OCI-LY1 (cell line): ENCODE measurements at regions not wholly inside any gene's neighbourhood (a gene's known extent, or its start where the extent isn't known, plus 50 kb on each side); places are given as distances from the start of the nearest gene placed in this dataset.

ENCODE experiments used
- H2AFZ ChIP-seq: fragments of 200-600 bp; sonication (generic), shearing (Covaris generic); 2 replicates; pipeline ENCODE4 v1.6.0; 2014; ENCODE audit warnings: antibody characterized with exemption, mild to moderate bottlenecking, low read length
- H3F3A ChIP-seq: fragments of 200-600 bp; sonication (generic), shearing (Covaris generic); 2 replicates; pipeline ENCODE4 v1.6.0; 2014; ENCODE audit warnings: mild to moderate bottlenecking, antibody characterized with exemption, low read length, moderate library complexity; ENCODE audit not compliant: insufficient read depth
- H3K27ac ChIP-seq: fragments of 200-600 bp; sonication (generic); 2 replicates; pipeline ENCODE4 v1.5.1; 2014; ENCODE audit warnings: low read length, mixed run types, mild to moderate bottlenecking, low read depth; ENCODE audit not compliant: poor library complexity, severe bottlenecking
- H3K27me3 ChIP-seq: fragments of 200-600 bp; sonication (generic); 2 replicates; pipeline ENCODE4 v1.6.0; 2014; ENCODE audit warnings: antibody characterized with exemption, mild to moderate bottlenecking, low read length, moderate library complexity; ENCODE audit not compliant: insufficient read depth
- H3K36me3 ChIP-seq: fragments of 200-600 bp; sonication (generic); 2 replicates; pipeline ENCODE4 v1.6.1; 2014; ENCODE audit warnings: mild to moderate bottlenecking, antibody characterized with exemption, low read length, moderate library complexity, mixed read lengths; ENCODE audit not compliant: insufficient read depth
- H3K4me1 ChIP-seq: fragments of 200-600 bp; sonication (generic); 2 replicates; pipeline ENCODE4 v1.5.1; 2014; ENCODE audit warnings: mild to moderate bottlenecking, low read length, moderate library complexity; ENCODE audit not compliant: insufficient read depth, severe bottlenecking
- H3K4me2 ChIP-seq: fragments of 200-600 bp; sonication (generic), shearing (Covaris generic); 2 replicates; pipeline ENCODE4 v1.6.1; 2014; ENCODE audit warnings: low read length
- H3K4me3 ChIP-seq: fragments of 200-600 bp; sonication (generic); 2 replicates; pipeline ENCODE4 v1.5.1; 2014; ENCODE audit warnings: low read length, low read depth, mild to moderate bottlenecking, mixed read lengths; ENCODE audit not compliant: poor library complexity, severe bottlenecking
- H3K79me2 ChIP-seq: fragments of 200-600 bp; shearing (Covaris generic); 2 replicates; pipeline ENCODE4 v1.6.1; 2016; ENCODE audit warnings: mixed run types, low read length, mixed read lengths; ENCODE audit not compliant: insufficient read depth
- H3K9ac ChIP-seq: fragments of 200-600 bp; sonication (generic), shearing (Covaris generic); 2 replicates; pipeline ENCODE4 v1.6.1; 2014; ENCODE audit warnings: mild to moderate bottlenecking, low read length, mixed read lengths
- H3K9me2 ChIP-seq: fragments of 200-600 bp; sonication (generic), shearing (Covaris generic); 2 replicates; pipeline ENCODE4 v1.6.1; 2014; ENCODE audit warnings: low read depth, mild to moderate bottlenecking, low read length, mixed read lengths
- H3K9me3 ChIP-seq: fragments of 200-600 bp; shearing (Covaris generic); 2 replicates; pipeline ENCODE4 v1.6.1; 2014; ENCODE audit warnings: low read length, mixed read lengths
- H4K20me1 ChIP-seq: fragments of 200-600 bp; sonication (generic), shearing (Covaris generic); 2 replicates; pipeline ENCODE4 v1.6.0; 2016; ENCODE audit warnings: mild to moderate bottlenecking, low read length; ENCODE audit not compliant: insufficient read depth
- CTCF ChIP-seq: fragments of 200-600 bp; sonication (generic), shearing (Covaris generic); IDR thresholded peaks from 2 replicates; pipeline ENCODE4 v1.5.1; 2017; ENCODE audit warnings: mild to moderate bottlenecking, antibody characterized with exemption, low read length, moderate library complexity, mixed read lengths
- EZH2 ChIP-seq: fragments of 200-600 bp; sonication (generic), shearing (Covaris generic); IDR thresholded peaks from 2 replicates; pipeline ENCODE4 v1.8.0; 2017; ENCODE audit warnings: borderline replicate concordance, mixed run types, mild to moderate bottlenecking, antibody characterized with exemption, low read length, moderate library complexity, mixed read lengths

GRCh38 chr2:207418419-207418818, 111.3 kb upstream of the CREB1 start:
- H3K36me3 ChIP-seq = no peaks in the 10 kb centered on the region
- no peak overlapping the region for H3K4me2 ChIP-seq
- H3F3A ChIP-seq = no peaks in the 10 kb centered on the region
- H3K79me2 ChIP-seq = no peaks in the 10 kb centered on the region
- TF ChIP-seq CTCF (no peak), EZH2 (no peak)
- H3K4me1 ChIP-seq = no peaks in the 10 kb centered on the region
- H3K9ac ChIP-seq = no peak overlapping the region
- no peak overlapping the region for H3K27ac ChIP-seq
- H3K27me3 ChIP-seq = no peaks in the 10 kb centered on the region
- no peaks in the 10 kb centered on the region for H3K9me2 ChIP-seq
- H4K20me1 ChIP-seq = no peaks in the 10 kb centered on the region
- H3K9me3 ChIP-seq = no peaks in the 10 kb centered on the region
- H3K4me3 ChIP-seq = no peak overlapping the region
- no peak overlapping the region for H2AFZ ChIP-seq

GRCh38 chr2:207419331-207419730, 110.4 kb upstream of the CREB1 start:
- no peaks in the 10 kb centered on the region for H3K36me3 ChIP-seq
- no peaks in the 10 kb centered on the region for H3K9me3 ChIP-seq
- H3K4me3 ChIP-seq = no peak overlapping the region
- H2AFZ ChIP-seq = no peak overlapping the region
- TF ChIP-seq CTCF (no peak), EZH2 (no peak)
- no peaks in the 10 kb centered on the region for H3K79me2 ChIP-seq
- H3K4me2 ChIP-seq = no peak overlapping the region
- no peaks in the 10 kb centered on the region for H4K20me1 ChIP-seq
- no peak overlapping the region for H3K27ac ChIP-seq
- no peaks in the 10 kb centered on the region for H3K9me2 ChIP-seq
- H3K4me1 ChIP-seq = no peaks in the 10 kb centered on the region
- H3K27me3 ChIP-seq = no peaks in the 10 kb centered on the region
- no peaks in the 10 kb centered on the region for H3F3A ChIP-seq
- H3K9ac ChIP-seq = no peak overlapping the region

GRCh38 chr2:207421671-207422070, 108.1 kb upstream of the CREB1 start:
- Histone ChIP-seq H3K4me3 (no peak overlapping the region), H3K9me3 (no peaks in the 10 kb centered on the region), H3K4me2 (no peak overlapping the region), H3F3A (no peaks in the 10 kb centered on the region), H3K36me3 (no peaks in the 10 kb centered on the region), H4K20me1 (no peaks in the 10 kb centered on the region), H3K4me1 (no peaks in the 10 kb centered on the region), H3K27ac (no peak overlapping the region), H3K9ac (no peak overlapping the region), H3K9me2 (no peaks in the 10 kb centered on the region), H3K27me3 (no peaks in the 10 kb centered on the region), H3K79me2 (no peaks in the 10 kb centered on the region), H2AFZ (no peak overlapping the region)
- TF ChIP-seq EZH2 = no peak
- no peak for TF ChIP-seq CTCF
